Common myeloid progenitor, CD34-positive (primary cell): ENCODE measurements at regions not wholly inside any gene's neighbourhood (a gene's known extent, or its start where the extent isn't known, plus 50 kb on each side); places are given as distances from the start of the nearest gene placed in this dataset.

ENCODE experiments used
- CTCF ChIA-PET: fragments of 350-600 bp; sonication (Branson Sonifier 250); formaldehyde crosslinking; loops from one replicate; lab custom pipeline; 2021; ENCODE audit warnings: antibody characterized with exemption; lab: Charles Lee
- POLR2A ChIA-PET: fragments of 350-600 bp; sonication (Branson Sonifier 250); formaldehyde crosslinking; loops from one replicate; lab custom pipeline; 2021; ENCODE audit warnings: antibody characterized with exemption; lab: Charles Lee
- DNase-seq, 3 donors: peaks; one replicate each; pipeline versions ENCODE4 v3.0.0 to v3.0.0-alpha.2; 2013
- H3K27ac ChIP-seq, 2 experiments: 1 replicate in 1 of 2; 2 replicates in 1 of 2; pipeline ENCODE4 v1.7.0; 2013; ENCODE audit warnings: inconsistent platforms in 2 of 2, low read length in 2 of 2, mild to moderate bottlenecking in 2 of 2, low read depth in 1 of 2, moderate library complexity in 1 of 2; ENCODE audit not compliant: severe bottlenecking in 2 of 2, insufficient read depth in 1 of 2, poor library complexity in 1 of 2
- H3K27me3 ChIP-seq, 5 experiments: replicated peaks in 2 of 5; 1 replicate in 3 of 5; 2 replicates in 2 of 5; pipeline versions ENCODE4 v1.6.1 to v1.7.0; 2013; ENCODE audit warnings: low read length in 4 of 5, mild to moderate bottlenecking in 2 of 5, moderate library complexity in 2 of 5, inconsistent platforms in 1 of 5; ENCODE audit not compliant: insufficient read depth in 5 of 5, control insufficient read depth in 4 of 5
- H3K36me3 ChIP-seq, 4 experiments: 1 replicate in 2 of 4; 2 replicates in 2 of 4; pipeline versions ENCODE4 v1.6.1 to v1.7.0; 2013; ENCODE audit warnings: low read length in 3 of 4, control low read depth in 1 of 4, mild to moderate bottlenecking in 1 of 4; ENCODE audit not compliant: control insufficient read depth in 4 of 4, insufficient read depth in 4 of 4
- H3K4me1 ChIP-seq, 4 experiments: 1 replicate in 3 of 4; 2 replicates in 1 of 4; pipeline versions ENCODE4 v1.6.1 to v1.7.1; 2013; ENCODE audit warnings: low read length in 3 of 4, mild to moderate bottlenecking in 3 of 4, control low read depth in 1 of 4, inconsistent platforms in 1 of 4, moderate library complexity in 1 of 4; ENCODE audit not compliant: control insufficient read depth in 4 of 4, insufficient read depth in 4 of 4; ENCODE audit errors: control extremely low read depth in 1 of 4
- H3K4me3 ChIP-seq, 7 experiments: 1 replicate in 4 of 7; 2 replicates in 3 of 7; pipeline versions ENCODE4 v1.5.1 to v1.7.0; 2013; ENCODE audit warnings: mild to moderate bottlenecking in 7 of 7, low read length in 6 of 7, moderate library complexity in 6 of 7, inconsistent platforms in 2 of 7, low read depth in 2 of 7, control low read depth in 1 of 7; ENCODE audit not compliant: insufficient read depth in 4 of 7, control insufficient read depth in 1 of 7; ENCODE audit errors: extremely low read depth in 1 of 7
- H3K9me3 ChIP-seq, 5 experiments: 1 replicate in 4 of 5; 2 replicates in 1 of 5; pipeline versions ENCODE4 v1.6.1 to v1.7.1; 2013; ENCODE audit warnings: low read length in 4 of 5, mild to moderate bottlenecking in 2 of 5, inconsistent platforms in 1 of 5, low read depth in 1 of 5, moderate library complexity in 1 of 5; ENCODE audit not compliant: control insufficient read depth in 4 of 5, insufficient read depth in 2 of 5; ENCODE audit errors: control extremely low read depth in 1 of 5
- WGBS: methylation state at CpG from one replicate; pipeline ENCODE4 v1.1.5; 2013; ENCODE audit not compliant: insufficient coverage; 5-methylcytosine and 5-hydroxymethylcytosine counted together

GRCh38 chr9:115209601-115210306 is 91.8 kb upstream of the TNC start:
- H3K27ac ChIP-seq, result no peak overlapping the region
- no peaks in the 10 kb centered on the region for H3K9me3 ChIP-seq
- 50% methylated on average over 2 of the region's 2 CpGs for WGBS
- DNase-seq, result no peak
- no peaks in the 10 kb centered on the region for H3K36me3 ChIP-seq
- ChIA-PET POLR2A (interaction anchor here (0.5 kb wide), 1 partner anchor 1359 kb away, joined by 4 read pairs; no protein-coding TSS in a partner anchor), CTCF (no interaction called here)
- no peaks in the 10 kb centered on the region for H3K4me1 ChIP-seq
- H3K4me3 ChIP-seq, result no peak overlapping the region
- peaks cover 0 to 12% (median 0%) of the 10 kb centered on the region in 5 experiments for H3K27me3 ChIP-seq

- H3K4me1 ChIP-seq, result no peaks in the 10 kb centered on the region
- H3K27me3 ChIP-seq, result peaks cover 0 to 12% (median 0%) of the 10 kb centered on the region in 5 experiments
- no peaks in the 10 kb centered on the region for H3K36me3 ChIP-seq
- no peak overlapping the region for H3K4me3 ChIP-seq
- no peak overlapping the region for H3K27ac ChIP-seq
- WGBS, result no CpG with 5 or more reads among the region's 2 CpGs
- no peak for DNase-seq
- no peaks in the 10 kb centered on the region for H3K9me3 ChIP-seq
- CTCF ChIA-PET, result no interaction called here
- POLR2A ChIA-PET, result no interaction called here
Observed at GRCh38 chr9:115210699-115211098, 92.7 kb upstream of the TNC start.

- Histone ChIP-seq H3K27ac (no peak overlapping the region), H3K4me1 (no peaks in the 10 kb centered on the region), H3K27me3 (peaks cover 0 to 10% (median 0%) of the 10 kb centered on the region in 5 experiments), H3K36me3 (no peaks in the 10 kb centered on the region), H3K9me3 (no peaks in the 10 kb centered on the region), H3K4me3 (no peak overlapping the region)
- 17% methylated on average over 1 of the region's 3 CpGs for whole genome bisulfite sequencing
- ChIA-PET POLR2A (no interaction called here), CTCF (no interaction called here)
- DNase-seq, result no peak
Observed at GRCh38 chr9:115211413-115212124, 93.6 kb upstream of the TNC start.

- no peaks in the 10 kb centered on the region for H3K4me1 ChIP-seq
- H3K27ac ChIP-seq, result no peak overlapping the region
- peaks cover 0 to 8% (median 0%) of the 10 kb centered on the region in 5 experiments for H3K27me3 ChIP-seq
Observed at GRCh38 chr9:115212125-115212605, 94.2 kb upstream of the TNC start.

GRCh38 chr9:115212832-115213231 is 94.9 kb upstream of the TNC start:
- Histone ChIP-seq H3K4me3 (no peak overlapping the region), H3K27ac (no peak overlapping the region), H3K4me1 (no peaks in the 10 kb centered on the region), H3K27me3 (peaks cover 0 to 8% (median 0%) of the 10 kb centered on the region in 5 experiments), H3K9me3 (no peaks in the 10 kb centered on the region), H3K36me3 (no peaks in the 10 kb centered on the region)
- no CpG with 5 or more reads among the region's 3 CpGs for WGBS
- ChIA-PET CTCF (no interaction called here), POLR2A (no interaction called here)
- DNase-seq, result no peak

More at GRCh38 chr9:115212125-115212605, 94.2 kb upstream of the TNC start:
- no peaks in the 10 kb centered on the region for H3K9me3 ChIP-seq
- H3K4me3 ChIP-seq, result no peak overlapping the region
- CTCF ChIA-PET, result no interaction called here
- no peak for DNase-seq
- POLR2A ChIA-PET, result no interaction called here
- no peaks in the 10 kb centered on the region for H3K36me3 ChIP-seq

GRCh38 chr9:115213818-115214334 is 95.9 kb upstream of the TNC start:
- POLR2A ChIA-PET, result no interaction called here
- H3K36me3 ChIP-seq, result no peaks in the 10 kb centered on the region
- peaks cover 0 to 8% (median 0%) of the 10 kb centered on the region in 5 experiments for H3K27me3 ChIP-seq
- H3K9me3 ChIP-seq, result no peaks in the 10 kb centered on the region
- no peaks in the 10 kb centered on the region for H3K4me1 ChIP-seq
- no peak overlapping the region for H3K27ac ChIP-seq
- WGBS, result 100% methylated on average over 2 of the region's 2 CpGs
- no peak overlapping the region for H3K4me3 ChIP-seq
- CTCF ChIA-PET, result no interaction called here
- no peak for DNase-seq

GRCh38 chr9:115216873-115217272 is 98.9 kb upstream of the TNC start:
- WGBS, result 87% methylated on average over 6 of the region's 6 CpGs
- H3K27me3 ChIP-seq, result peaks cover 0 to 2% (median 0%) of the 10 kb centered on the region in 5 experiments
- no peak overlapping the region for H3K27ac ChIP-seq
- DNase-seq, result no peak
- H3K9me3 ChIP-seq, result no peaks in the 10 kb centered on the region
- H3K36me3 ChIP-seq, result no peaks in the 10 kb centered on the region
- ChIA-PET CTCF (no interaction called here), POLR2A (no interaction called here)
- H3K4me3 ChIP-seq, result no peak overlapping the region
- no peaks in the 10 kb centered on the region for H3K4me1 ChIP-seq
